ENCODE measurements at regions not wholly inside any gene's neighbourhood (a gene's known extent, or its start where the extent isn't known, plus 50 kb on each side); places are given as distances from the start of the nearest gene placed in this dataset.

DNA sequence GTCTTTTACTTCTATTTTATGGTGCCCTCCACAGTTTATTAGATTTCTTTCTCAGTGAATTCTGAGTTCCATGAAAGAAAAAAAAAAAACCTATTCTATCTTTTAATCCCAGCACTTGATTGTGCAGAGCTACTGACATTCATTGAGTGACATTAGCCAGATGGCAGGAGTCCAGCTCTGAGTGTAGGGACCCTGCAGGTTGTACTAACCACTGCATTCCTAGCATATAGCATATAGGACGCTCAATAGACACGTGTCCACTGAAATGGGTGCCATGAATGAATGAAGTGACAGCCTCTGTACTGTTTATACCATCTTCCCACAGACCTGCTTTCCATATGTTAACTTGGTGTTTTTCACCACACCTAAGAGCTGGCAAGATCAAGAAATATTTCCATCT lies 206.3 kb downstream of the RAP2A start:
- no peak for DNase-seq

DNA sequence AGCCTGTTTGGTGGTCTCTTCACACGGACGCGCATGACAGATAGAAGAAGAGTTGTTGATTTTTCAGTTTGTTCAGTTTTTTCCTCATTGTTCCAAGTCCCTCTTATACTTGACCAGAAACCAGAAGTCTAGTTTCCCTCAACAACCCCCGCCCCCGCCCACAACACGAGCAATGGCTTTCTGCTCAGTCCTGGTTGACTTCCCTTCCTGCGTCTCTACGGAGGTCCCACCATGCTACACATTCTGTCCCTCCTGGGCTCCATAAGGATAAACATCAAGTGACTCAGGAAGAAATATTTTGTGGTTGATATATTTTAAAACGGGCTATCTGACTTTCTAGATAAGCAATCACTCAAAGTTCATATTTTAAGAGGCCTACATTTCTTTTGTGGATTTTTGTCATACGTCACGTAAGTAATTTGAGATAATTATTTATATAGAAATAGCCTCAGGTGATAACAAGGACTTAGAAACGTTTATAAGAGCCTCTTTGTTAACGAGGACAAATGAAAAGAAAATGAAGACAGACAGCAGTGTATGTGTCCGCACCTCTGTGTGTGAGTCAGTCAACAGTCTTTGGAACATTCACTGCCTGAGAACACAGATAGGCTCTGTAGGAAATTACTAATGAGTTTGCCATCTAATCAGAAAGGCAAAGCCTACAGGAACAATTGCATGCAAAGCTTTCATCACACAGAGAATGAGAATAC lies 214.4 kb downstream of the RAP2A start:
- DNase-seq, result no peak

DNA sequence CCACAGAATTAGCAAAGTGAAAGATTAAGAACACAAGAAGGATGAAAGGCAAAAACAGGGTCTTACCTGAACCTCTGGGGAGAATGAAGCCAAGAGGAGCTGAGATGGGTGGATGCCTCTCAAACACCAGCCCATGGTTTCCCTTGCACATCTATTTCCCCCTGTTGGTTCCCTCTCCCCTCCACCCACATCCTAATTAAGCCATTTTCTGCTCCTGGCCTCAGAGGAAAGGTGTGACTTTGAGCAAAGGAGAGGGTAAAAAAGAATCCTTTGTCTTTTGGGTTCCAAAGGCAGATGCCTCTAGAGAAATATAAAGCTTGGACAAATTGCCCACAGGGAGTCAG lies 214.9 kb downstream of the RAP2A start:
- no peak for DNase-seq

DNA sequence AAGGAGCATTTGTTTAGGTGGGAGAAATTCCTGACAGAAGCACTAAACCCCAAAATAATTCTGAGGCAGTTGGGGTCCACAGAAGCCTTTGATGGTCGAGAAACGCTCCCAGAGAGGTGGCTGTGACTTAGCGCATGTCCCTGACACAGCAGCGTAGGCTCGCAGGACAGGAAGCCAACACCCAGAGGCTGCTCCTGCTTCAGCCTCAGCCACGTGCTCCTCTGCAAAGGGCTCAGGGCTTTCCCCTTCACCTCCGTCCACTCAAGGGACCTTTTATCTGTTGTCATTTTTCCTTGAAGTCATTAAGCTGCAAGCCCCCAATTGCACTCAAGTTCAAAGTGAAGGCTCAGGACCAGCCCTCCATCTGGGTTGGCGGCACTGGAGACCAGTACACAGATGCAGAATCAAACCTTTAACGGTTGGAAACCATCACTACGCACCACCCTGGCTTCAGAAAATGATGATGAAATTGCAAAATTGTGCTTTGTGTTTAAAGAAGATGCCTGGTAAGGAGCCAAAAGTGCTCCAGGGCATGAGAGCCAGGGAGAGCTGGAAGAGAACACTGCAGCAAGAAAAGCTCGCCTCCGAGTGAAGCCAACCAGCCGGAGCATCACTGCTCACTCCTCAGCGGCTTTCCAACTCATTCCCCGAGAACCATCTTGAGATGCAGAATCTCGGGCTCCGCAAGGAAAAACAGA lies 219.6 kb downstream of the RAP2A start:
- no peak for DNase-seq

DNA sequence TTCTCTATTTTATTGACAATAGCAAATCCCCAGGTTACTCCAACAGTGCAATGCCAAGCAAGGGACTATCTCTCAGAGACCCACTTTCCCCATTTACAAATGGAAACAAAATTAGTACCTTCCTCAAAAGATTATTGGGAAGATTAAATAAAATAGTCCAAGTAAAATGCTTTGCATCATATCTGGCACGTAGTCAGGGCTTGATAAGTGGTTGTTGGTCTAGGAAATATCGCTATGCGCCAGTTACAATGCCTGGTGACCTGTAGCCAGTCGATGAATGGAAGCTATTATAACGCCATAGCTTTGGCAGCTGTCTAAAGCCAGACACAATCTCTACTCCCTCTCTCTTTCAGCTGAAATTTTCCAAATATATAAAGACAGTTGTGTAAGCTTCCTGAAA lies 220.3 kb downstream of the RAP2A start:
- DNase-seq, result no peak

DNA sequence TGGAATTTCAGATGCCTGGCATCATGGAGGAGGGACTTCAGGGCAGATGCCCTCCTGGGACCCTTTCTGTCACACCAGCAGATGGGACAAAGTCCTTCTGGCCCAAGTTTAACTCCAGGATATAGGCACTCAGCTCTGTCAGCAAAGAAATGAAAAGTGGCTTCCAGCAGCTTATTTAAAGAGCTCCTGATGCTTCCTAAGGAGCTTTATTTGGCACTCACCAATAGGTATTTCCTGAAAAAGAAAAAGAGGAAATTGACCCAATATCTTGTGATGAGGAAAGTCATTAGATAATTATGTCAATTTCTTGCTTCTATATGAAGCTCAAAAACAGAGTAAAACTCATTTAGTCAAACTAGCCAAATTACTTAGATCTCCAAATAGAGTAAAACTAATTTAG lies 224.6 kb downstream of the RAP2A start:
- DNase-seq, result no peak

DNA sequence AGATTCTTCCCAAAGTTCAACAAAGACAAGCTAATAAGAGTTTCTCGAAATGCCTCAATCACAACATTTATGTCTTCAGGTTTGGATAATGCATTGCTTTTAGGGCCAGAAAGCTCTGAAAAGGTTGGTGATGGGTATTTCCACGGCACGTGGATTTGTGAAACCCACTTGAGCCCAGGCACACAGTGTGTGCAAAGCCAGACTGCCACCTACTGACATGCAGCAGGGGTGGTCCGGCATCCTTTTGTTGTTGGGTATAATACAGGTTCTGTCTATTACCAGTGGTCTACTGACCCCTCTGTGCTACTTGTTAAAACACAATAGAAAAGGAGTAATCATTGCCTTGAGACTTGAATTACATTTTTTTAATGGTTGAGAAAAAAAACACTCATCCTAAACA lies 225.6 kb downstream of the RAP2A start:
- peak in 1 of 3 experiments; percentile 68 for DNase-seq

DNA sequence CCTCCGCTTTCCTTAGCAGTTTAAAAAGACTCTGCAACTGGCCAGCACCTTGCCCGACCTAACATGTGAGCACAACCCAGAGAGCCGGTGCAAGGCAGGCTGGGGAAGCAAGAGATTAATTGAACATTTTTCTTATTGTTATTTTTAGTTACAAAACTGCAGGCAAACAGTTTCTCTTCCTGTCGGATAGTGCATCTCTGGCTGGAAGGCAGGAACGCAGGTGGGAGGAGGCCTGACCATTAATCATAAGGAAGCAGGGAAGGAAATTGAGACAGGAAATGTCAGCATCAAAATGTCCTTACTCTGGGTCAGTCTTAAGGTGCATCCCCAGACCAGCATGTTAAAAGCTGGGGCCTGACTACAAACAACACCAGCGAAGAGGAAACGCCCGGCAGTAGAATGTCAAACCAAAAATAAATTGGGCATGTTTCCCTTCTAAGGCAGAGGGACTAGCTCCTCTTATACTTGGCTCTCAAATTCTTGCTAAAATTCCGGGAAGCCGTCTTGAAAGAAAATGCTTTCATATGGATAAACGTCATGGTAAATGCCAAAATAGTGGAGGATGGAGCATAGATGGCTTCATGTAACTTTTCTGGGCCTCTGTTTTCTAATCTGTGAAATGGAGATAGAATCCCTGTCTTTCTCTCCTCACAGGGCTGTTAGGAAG lies 226.8 kb downstream of the RAP2A start:
- no peak for DNase-seq

DNA sequence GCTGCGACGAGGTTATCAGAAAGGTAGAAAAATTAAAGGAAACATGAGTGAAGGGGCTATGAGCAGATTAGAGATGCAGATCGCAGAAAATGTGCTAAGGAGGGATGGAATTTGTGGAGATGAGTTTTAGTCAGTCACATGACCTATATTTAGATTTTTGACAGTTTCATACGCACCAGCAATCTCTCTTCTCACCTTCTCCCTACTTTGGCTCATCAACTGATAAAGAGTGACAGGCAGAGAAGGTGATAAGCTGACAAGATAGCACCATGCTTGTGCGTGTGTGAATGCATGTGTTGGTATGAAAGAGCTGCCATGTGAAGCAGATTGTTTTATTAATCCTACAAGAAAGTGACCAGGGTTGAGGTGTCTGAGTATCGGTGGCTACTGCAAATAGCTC lies 252.6 kb downstream of the RAP2A start:
- no peak for DNase-seq

DNA sequence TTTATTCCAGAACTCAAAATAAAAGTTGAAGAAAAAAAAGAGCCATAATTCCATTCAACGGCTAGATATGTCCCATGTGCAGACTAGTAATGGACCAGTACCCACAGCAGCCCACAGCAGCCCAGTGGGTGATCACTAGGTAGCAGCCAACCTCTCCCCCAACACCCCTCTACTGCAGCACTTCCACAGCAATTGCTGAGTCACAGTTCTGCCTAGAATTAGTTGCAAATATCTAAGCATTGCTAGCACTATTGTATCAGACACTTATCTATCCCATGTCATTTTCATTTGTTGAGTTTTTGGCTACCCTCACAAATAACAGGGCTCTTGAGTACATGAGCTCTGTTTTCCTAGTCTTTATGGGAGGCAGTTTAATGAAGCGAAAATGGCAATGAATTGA lies 258.7 kb downstream of the RAP2A start:
- DNase-seq, result no peak

DNA sequence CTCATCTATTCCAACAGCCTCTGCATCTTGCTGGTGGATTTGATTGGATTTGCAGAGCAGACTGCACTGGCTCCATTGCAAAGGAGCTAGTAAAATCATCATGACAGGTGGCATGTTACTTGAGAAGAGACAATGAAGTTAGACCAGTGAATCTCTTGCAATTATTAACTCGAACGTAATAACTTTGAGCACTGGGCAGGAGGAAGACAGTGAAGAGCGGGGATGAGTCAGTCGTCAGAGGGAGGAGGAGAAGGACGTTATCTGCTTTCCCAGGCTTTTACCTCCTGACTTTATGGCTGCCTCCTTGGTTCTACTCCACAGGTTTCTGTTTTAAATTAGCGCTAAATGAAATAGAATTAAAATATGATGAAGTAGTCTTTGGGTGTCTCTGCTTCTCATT lies 257.8 kb upstream of the IPO5 start:
- DNase-seq, result no peak

DNA sequence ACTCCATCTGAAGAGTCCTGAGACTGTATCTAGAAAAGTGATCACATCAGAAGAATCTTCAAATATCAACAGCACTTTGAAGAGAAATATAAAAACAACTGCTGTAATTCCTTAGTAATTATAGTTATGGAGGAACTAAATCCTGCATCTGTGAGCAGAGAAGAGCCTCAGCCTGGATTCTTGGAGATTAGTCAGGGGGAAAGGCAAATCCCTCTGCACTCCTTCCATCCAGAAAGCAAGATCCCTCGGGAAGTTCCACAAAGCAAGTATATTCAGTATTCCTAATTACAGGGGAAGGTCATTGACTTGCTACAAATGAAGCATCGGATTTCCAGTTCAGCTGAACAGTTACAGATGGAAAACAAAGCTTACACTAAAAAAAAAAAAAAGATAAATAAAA lies 256.6 kb upstream of the IPO5 start:
- DNase-seq, result no peak

DNA sequence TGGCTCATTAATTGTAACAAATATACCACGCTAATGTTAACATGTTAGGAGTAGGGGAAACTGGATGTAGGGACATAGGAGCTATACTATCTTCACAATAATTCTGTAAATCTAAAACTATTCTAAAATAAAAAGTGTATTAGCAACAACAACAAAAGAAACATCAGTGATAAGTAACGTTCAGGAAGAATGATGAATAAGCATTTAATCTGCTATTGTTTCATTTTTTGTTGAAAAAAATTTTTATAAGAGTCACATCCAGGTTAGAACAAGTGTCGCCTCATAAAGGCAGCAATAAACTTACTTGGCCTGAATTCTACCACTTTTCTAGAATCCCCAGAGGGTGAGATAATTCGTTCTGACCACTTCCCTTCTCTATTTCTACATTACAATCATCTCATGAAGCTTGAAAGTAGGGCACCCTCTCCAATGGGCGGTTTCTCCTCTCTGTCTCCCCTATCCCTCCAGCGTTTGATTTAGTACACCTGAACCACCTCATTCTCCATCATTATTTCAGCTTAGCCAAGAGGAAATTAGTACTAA lies 253.1 kb upstream of the IPO5 start:
- no peak for DNase-seq

DNA sequence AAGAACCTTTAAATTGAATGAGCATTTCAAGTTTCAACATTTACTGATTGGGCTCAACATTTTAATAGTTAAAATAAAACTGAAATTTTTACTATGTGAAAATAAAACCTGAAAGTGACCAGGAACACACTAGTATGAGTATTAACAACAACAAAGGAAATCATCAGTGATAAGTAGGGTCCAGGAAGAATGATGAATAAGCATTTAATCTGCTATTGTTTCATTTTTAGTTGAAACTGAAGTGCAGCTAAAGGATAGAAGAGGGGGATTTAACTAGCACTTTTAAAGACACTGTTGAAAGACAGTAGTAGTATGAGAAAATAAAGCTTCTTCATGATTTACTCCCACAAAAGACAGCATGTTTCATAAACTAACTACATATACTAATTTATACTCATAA lies 250.9 kb upstream of the IPO5 start:
- DNase-seq, result no peak

DNA sequence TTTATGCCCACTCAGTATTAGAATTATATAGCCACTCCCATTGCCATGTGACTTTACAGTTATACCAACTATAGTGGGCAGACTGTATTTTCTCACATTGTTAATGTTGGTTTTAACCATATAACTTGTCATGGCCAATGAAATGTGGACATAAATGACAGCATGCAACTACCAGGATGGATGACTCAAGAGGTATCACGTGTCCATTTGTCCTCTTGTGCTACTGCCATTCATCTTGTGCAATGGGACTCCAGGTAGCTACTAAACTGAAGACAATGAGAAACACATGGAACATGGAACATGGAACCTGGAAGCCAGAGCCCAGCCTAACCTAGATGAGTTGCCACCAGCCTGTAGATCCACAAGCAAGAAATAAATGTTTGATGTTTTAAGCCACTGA lies 242.7 kb upstream of the IPO5 start:
- DNase-seq, result no peak

DNA sequence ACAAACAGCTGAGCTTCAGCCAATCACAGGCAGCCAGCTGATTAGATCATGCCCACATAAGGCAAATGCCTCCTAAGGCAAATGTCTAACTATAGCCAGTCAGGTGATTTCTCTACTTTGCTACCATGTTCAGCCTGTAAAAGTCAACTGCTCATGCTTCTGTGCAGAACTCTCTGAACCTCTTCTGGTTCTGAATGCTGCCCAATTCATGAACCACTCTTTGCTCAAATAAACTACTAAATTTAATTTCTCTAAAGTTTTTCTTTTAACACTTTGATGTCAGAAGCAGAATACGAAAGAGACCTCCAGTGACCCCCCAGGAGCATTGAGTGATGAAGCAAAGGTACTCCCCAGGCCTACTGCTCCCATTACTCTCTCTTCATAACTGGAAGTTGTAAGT lies 240.7 kb upstream of the IPO5 start:
- DNase-seq, result no peak

DNA sequence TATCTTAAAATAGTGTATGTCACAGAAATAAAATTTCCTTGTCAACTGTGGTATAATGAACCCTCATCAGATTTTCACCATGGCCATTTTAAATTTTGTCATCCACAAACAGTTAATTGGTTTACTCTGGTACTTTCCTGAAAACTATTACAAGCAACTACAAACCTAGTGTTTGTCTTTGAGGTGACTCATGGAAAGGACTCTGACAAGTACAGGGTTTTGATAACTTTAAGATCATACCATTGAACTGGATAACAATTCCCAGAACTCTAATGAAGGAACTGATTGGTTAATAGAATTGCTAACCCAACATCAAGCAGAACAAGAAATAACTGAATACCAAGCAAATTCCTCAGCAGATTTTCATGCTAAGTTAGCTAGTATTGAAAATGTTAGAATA lies 237.7 kb upstream of the IPO5 start:
- no peak for DNase-seq

DNA sequence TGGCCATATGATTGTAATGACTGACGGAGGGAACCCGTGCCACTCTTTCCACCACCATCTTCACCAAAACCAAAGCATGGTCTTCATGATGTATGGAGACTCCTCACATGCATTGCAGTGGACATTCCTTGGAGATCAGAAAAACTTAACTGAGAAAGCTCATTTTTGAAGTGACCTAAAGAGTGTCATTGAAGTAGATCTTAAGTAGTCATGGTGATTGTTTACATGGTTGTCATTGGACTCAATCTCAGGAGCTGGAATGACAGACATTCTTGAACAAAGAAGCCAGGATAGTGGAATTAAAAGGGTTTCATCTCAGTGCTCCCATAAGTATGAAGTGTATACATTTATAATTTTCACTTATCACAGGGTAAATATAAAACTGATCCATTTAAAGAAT lies 236.7 kb upstream of the IPO5 start:
- DNase-seq, result no peak

DNA sequence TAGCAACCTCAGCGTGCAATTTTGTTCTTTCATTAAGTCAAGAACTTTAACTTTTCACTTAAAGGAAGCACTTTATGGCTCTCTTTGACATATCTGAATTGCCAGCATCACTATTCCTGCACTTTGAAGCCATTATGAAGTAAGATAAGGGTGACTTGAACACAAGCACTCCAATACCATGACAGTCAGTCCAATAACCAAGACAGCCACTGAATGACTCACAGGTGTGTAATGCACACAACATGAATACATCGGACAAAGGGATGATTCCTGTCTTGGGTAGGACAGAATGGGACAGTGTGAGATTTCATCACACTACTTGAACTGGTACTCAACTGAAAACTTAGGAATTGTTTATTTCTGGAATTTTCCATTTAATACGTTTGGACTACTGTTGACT lies 233.7 kb upstream of the IPO5 start:
- DNase-seq, result no peak

DNA sequence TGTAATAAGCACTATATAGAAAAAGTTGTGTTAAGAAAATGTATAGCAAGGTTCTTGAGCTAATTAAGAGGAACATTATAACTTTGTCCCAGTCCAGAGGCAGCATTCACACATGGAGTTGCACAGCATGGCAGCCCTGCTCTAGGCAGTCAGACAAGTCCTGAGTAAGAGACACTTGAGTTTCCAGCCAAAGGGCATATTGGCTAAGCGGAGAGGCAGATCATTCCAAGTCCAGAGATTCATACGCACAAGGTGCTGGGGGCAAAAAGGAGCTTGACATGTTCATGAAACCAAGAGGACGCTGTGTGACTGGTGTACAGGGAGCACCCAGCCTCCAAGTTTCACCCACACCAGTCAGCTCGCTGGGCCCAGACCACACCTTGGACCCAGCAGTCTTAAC lies 232.6 kb upstream of the IPO5 start:
- DNase-seq, result no peak

DNA sequence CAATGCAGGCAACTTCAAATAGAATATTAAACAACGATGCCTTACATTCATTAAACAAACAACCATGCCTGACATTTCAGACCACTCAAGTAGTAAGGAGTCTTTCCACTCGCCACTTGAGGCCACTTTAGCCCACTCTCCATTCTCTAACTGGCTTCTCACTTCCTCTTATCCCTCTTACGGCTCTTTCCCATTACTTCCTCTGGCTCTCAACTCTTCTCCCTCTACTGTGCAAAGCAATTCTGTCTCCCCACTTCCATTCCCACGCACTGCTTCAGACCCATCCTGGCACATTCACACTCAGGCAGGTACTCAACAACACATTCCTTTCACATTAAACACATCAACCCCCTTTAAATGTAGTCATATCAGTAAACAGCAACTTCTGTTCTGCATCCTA lies 229.8 kb upstream of the IPO5 start:
- DNase-seq, result peak in 2 of 3 experiments; percentile 26 to 85

DNA sequence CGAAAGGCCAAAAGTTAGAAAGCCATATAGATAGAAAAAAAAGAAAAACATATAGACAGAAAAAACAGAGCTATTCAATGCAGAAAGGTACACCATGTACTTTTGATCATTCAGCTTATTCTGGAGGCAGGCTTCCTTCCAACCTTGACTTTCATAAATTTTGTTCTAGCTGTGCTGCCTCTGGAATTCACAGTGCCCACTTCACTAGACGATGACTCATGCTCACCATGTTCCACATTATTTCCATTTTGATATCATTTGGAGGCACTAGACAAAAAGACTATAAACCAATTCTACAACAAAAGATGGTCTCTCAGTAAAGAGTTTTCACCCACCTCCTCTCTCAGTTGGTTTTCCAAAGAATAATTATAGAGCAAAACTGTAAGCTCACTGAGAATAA lies 229.0 kb upstream of the IPO5 start:
- no peak for DNase-seq

DNA sequence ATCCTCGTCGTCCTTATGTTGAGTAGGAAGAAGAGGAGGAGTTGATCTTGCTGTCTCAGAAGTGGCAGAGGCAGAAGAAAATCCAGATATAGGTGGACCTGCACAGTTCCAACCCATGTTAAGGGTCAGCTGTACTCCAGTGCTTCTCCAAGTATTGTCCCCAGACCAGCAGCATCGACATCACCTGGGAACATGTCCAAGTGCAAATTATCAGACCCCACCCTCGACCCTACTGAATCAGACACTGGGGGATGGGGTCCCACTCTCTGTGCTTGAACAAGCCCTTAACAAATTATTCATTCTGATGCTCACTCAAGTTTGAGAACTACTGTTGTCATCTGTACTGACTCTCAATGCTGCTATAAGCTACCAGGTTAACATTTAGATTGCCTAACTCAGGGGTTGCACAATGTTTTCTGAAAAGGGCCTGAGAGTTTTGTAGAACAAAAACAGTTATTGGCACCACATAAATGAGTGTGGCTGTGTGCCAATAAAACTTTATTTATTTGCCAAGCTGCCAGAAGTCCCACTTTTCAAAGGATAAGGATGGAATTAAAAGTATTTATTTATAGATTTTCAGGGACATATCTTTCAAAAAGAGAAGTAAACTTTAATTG lies 226.7 kb upstream of the IPO5 start:
- DNase-seq, result no peak

DNA sequence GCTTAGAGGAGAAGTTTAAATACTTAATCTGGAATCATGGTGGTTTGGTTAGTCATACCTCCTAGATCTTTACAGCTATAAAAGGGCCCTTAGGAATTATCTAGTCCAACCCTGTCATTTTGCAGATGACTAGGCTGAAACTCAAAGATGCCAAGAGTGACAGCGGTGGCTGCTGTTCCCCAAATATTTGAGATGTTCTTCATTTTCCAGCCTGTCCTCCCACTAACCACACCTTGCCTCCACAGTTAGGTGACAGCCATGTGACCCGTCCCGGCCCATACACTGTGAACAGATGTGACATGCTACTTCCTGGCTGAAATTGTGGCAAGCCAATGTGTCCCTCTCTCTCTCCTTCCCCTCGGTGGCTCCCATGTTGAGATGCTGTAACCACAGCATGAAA lies 225.5 kb upstream of the IPO5 start:
- DNase-seq, result no peak
